HG02623 (cell line): ENCODE measurements at regions not wholly inside any gene's neighbourhood (a gene's known extent, or its start where the extent isn't known, plus 50 kb on each side); places are given as distances from the start of the nearest gene placed in this dataset.
"Not testable (repeated sequence)": the region's sequence is repeated elsewhere in the genome, so short reads cannot be mapped to it uniquely, and the experiment has no call there.

Experiments
- ATAC-seq: cut with Tn5 transposase; IDR thresholded peaks from one replicate; pipeline ENCODE4 v1.9.1; 2021; ENCODE audit warnings: moderate library complexity; ENCODE audit not compliant: unreplicated experiment

GRCh38 chr15:26037369-26037768 lies 174.2 kb upstream of the ATP10A start:
- ATAC-seq: no peak

DNA sequence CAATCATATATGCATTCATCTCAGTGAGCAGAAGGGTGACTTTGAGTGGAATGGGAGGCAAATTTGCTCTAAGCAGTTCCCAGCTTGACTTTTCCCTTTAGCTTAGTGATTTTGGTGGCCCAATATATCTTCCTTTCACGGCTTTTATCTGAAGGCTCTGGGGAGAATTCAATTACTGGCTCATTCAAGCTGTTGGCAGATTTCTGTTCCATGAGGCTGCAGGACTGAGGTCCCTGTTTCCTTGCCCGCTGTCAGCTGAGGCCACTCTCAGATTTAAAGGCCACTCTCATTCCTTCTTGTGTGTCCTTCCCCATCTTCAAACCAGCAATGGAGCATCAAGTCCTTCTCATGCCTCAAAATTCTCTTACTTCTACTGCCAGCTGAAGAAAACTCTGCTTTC lies 170.4 kb upstream of the ATP10A start:
- no peak for ATAC-seq

DNA sequence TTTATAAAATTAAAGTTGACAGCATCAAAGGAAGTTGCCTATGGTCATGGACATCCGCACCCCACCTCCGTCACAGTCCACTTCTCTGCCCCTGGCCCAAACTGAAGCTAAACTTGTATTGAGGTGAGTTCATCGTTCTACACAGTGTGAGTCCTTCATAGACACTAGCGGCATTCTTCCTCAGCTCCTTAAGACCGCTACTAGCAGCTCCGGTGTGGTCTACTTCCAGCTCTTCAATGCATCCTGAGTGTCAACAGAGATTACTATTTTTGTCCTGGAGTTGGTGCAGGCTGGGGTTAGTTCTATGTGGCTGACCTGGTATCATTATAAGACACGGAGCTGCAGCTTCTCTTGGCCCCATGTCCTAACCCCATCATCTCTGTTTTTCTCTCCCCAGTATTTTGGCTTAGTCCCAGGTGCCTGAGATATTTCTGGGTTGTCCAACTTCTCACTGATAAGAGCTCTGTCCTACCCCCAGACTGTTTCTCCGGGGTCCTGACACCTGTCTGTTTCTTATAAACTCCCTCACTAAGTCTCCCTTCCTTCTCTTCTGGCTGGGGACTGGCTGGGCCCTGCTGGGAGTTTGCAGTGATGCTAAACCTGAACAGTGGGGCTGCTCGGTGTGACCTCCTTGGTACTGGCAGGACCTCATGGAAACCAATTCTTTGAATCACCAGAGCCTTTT lies 169.2 kb upstream of the ATP10A start:
- ATAC-seq: no peak

DNA sequence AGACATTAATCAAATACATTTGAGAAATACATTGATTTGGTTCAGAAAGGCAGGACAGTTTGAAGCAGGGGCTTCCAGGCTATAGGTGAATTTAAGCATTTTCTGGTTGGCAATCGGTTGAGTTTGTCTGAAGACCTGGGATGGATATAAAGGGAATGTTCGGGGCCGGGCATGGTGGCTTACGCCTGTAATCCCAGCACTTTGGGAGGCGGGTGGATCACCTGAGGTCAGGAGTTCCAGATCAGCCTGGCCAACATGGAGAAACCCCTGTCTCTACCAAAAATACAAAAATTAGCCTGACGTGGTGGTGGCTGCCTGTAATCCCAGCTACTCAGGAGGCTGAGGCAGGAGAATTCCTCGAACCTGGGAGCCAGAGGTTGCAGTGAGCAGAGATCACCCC lies 166.5 kb upstream of the ATP10A start:
- not testable (repeated sequence) for ATAC-seq

- ATAC-seq: no peak
These were observed 166.0 kb upstream of the ATP10A start for GRCh38 chr15:26029146-26029545.

GRCh38 chr15:26028086-26028740 lies 165.1 kb upstream of the ATP10A start:
- ATAC-seq: no peak

GRCh38 chr15:26026671-26027070 lies 163.5 kb upstream of the ATP10A start:
- ATAC-seq: not testable (repeated sequence)

DNA sequence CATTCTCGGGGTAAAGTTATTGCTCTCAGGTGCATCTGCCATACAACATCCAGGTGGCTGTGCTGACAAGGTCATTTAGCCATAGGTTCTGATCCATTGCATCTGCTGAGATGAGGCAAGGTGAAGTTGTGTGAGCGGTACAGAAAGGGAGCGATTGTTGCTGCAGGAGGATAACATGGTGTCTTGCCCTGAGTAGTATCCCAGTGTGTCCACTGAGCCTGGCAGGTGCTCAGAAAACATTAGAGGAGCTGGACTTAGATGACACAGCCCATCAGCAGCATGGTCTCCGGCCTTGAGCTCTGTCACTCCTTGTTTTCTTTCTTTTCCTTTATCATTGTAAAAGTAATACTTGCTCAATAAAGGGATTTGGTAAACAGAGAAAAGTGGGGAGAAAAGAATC lies 161.1 kb upstream of the ATP10A start:
- ATAC-seq: no peak

DNA sequence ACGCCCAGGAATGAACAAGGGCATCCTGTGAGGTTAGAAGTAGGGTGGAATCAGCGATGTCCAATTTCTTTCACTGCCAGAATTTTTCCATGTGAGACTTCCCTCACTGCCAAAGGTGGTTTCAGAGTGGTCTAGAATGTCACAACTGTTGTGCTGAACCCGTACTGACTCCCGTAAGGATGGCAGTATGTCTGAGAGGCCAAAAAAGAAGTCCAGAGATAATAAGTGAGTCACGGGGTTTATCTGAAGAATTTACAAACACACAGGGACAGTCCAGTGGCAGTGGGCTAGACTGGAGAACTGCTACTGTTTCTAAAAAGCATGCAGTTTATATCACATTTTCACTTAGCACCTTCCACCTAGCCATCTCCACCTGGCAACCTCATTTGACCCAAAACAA lies 160.6 kb upstream of the ATP10A start:
- ATAC-seq: no peak

DNA sequence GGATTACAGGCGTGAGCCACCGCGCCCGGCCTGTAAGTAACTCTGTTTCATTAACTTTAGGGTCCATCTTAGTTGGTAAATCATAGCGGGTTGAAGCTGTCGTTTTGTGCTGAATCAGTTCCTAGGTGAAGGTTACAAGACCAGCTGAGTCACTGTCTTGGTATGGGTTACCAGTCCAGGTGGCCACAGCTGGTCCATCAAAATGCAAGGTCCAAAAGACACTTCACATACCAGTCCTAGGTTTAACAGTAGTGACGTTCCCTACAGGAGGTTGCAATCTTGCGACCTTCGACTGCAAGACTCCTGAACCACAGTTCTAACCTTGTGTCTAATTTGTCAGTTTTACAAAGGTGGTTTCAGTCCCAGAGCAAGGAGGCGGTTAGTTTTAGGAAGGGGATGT lies 160.1 kb upstream of the ATP10A start:
- no peak for ATAC-seq

DNA sequence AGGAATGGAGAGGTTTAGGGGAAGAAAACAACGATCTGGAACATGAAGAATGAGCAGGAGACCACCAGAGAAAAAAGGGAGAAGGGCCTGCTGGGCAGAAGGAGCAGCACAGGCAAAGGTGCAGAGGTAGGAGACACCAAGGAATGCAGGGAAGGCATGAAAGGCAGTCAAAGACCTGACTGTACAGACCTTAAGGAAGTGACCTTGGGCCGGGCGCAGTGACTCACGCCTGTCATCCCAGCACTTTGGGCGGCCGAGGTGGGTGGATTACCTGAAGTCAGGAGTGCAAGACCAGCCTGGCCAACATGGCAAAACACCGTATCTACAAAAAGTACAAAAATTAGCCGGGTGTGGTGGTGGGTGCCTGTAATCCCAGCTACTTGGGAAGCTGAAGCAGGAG lies 157.7 kb upstream of the ATP10A start:
- ATAC-seq: no peak

DNA sequence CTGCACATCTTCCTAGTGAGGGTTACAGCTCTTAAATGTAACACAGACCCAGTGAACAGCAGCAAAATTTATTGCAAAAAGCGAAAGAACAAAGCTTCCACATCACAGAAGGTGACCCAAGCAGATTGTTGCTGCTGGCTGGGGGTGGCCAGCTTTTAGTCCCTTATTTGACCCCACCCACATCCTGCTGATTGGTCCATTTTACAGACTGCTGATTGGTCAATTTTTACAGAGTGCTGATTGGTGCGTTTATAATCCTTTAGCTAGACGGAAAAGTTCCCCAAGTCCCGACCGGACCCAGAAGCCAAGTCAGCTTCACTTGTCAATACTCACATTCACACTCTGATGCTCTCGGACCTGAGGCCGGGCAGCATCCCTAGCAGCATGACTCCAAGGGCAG lies 154.5 kb upstream of the ATP10A start:
- no peak for ATAC-seq

- no peak for ATAC-seq
These were observed 152.5 kb upstream of the ATP10A start for GRCh38 chr15:26015516-26016075.

- ATAC-seq: no peak
These were observed 150.9 kb upstream of the ATP10A start for GRCh38 chr15:26013981-26014380.

DNA sequence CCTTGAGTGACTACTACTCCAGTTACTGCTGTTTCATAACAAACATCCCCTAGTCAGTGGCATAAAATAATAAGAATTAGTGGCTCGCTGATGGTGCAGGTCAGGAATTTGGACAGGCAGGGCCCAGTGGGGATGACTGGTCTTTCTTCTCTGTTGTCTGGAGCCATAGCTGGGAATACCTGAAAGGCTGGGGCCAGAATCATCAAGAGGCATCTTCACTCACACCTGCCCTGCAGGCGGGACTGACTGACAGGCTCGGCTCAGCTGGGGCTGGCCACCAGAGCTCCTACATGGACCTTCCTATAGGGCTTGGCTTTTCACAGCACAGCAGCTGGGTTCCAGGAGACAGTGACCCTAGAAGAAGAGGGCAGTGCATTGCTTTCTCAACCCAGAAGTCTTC lies 148.8 kb upstream of the ATP10A start:
- ATAC-seq: no peak

DNA sequence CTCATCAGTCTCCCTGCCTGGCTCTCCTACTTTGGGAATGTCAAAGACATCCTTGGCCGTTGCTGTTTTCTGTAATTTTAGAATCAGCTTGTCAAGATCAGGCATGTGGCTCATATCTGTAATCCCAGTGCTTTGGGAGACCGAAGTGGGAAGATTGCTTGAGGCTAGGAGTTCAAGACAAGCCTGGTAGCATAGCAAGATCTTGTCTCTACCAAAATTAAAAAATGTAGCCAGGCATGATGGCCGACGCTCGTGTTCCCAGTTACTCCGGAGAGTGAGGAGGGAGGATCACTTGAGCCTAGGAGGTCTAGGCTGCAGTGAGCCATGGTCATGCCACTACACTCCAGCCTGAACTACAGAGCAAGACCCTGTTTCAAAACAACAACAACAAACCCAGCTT lies 144.0 kb upstream of the ATP10A start:
- no peak for ATAC-seq

- ATAC-seq: no peak
These were observed 138.1 kb upstream of the ATP10A start for GRCh38 chr15:26001201-26001600.

DNA sequence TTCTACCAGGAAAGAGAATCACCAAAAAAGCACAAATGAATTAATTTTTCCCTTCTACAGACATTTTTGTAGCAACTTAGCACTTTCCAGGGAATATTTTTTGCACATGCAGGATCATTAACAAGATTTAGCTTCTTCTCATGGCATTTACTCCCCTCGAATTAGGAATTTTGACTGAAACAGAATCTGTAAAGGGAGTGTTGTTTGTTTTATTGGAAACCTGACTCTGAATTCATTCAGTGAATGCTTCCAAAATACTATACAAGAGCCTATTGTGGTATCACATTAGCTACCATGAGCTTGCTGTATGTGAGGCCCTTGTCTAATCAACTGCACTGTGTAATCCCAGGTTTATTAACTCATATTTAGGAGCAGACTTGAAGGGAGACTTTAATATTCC lies 130.4 kb upstream of the ATP10A start:
- ATAC-seq: no peak

GRCh38 chr15:25990220-25990619 lies 127.1 kb upstream of the ATP10A start:
- no peak for ATAC-seq

- ATAC-seq: no peak
These were observed 126.2 kb upstream of the ATP10A start for GRCh38 chr15:25989327-25989726.

DNA sequence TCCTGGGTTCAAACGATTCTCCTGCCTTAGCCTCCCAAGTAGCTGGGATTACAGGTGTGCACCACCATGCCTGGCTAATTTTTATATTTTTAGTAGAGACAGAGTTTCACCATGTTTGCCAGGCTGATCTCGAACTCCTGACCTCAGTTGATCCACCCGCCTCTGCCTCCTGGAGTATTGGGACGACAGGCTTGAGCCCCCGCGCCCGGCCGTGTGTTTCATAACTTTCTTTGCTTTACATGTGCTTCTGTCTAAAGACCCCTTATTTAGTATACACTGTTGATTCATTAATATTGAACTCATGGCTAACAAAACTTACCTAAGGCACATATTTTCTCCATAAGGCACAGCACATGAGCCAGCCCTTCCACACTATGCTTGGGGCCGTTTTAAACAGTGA lies 125.6 kb upstream of the ATP10A start:
- not testable (repeated sequence) for ATAC-seq

GRCh38 chr15:25987638-25988037 lies 124.5 kb upstream of the ATP10A start:
- ATAC-seq: no peak

DNA sequence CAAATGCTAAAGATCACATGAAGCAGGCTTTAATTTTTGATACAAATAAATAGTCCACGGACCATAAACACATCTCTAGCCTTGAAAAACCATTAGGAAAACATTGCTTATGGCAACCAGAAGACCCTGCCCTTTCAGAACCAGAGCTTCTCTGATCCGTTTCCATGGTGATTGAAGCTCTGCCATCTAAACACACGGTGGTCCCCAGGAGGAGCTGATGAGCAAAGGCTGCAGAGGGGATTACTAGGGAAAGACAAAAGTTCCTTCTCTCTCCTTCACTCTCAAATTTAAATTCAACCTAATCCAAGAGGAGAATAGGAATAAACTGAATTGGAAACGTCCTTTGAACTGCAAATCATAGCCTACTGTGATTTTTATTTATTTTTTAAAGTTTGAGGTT lies 122.0 kb upstream of the ATP10A start:
- ATAC-seq: no peak
